ENCODE measurements at regions not wholly inside any gene's neighbourhood (a gene's known extent, or its start where the extent isn't known, plus 50 kb on each side); places are given as distances from the start of the nearest gene placed in this dataset.
A peak's percentile ranks its signal among the peaks of the same experiment; 100 is the strongest.

- TF ChIP-seq CTCF (IDR thresholded peaks at IDR 0.05; ENCODE audit: low read length, missing control alignments): no peak
- H3K4me3 ChIP-seq (replicated peaks; ENCODE audit: low read depth, low read length): no peak overlapping the region
- no peak for DNase-seq (ENCODE audit: low read depth)
Measured at GRCh38 chr7:41007351-41007751, 695.5 kb downstream of the INHBA start.

GRCh38 chr7:41006306-41006995 lies 696.4 kb downstream of the INHBA start:
- peak; percentile 47 for DNase-seq (ENCODE audit: low read depth)
- no peak for TF ChIP-seq CTCF (IDR thresholded peaks at IDR 0.05; ENCODE audit: low read length, missing control alignments)
- H3K4me3 ChIP-seq (replicated peaks; ENCODE audit: low read depth, low read length): no peak overlapping the region

GRCh38 chr7:41005374-41005901 lies 697.5 kb downstream of the INHBA start:
- TF ChIP-seq CTCF (IDR thresholded peaks at IDR 0.05; ENCODE audit: low read length, missing control alignments): no peak
- peak; percentile 84 for DNase-seq (ENCODE audit: low read depth)
- H3K4me3 ChIP-seq (replicated peaks; ENCODE audit: low read depth, low read length): no peak overlapping the region

- H3K4me3 ChIP-seq (replicated peaks; ENCODE audit: low read depth, low read length): no peak overlapping the region
- DNase-seq (ENCODE audit: low read depth): no peak
- no peak for TF ChIP-seq CTCF (IDR thresholded peaks at IDR 0.05; ENCODE audit: low read length, missing control alignments)
Measured at GRCh38 chr7:41003977-41004376, 698.9 kb downstream of the INHBA start.

GRCh38 chr7:41003611-41003940 lies 699.3 kb downstream of the INHBA start:
- no peak for DNase-seq (ENCODE audit: low read depth)
- no peak for TF ChIP-seq CTCF (IDR thresholded peaks at IDR 0.05; ENCODE audit: low read length, missing control alignments)

GRCh38 chr7:41002741-41003610 lies 699.9 kb downstream of the INHBA start:
- peak; percentile 65 for DNase-seq (ENCODE audit: low read depth)
- peak; percentile 84 for TF ChIP-seq CTCF (IDR thresholded peaks at IDR 0.05; ENCODE audit: low read length, missing control alignments)
- no peak overlapping the region for H3K4me3 ChIP-seq (replicated peaks; ENCODE audit: low read depth, low read length)

More at GRCh38 chr7:41003611-41003940, 699.3 kb downstream of the INHBA start:
- H3K4me3 ChIP-seq (replicated peaks; ENCODE audit: low read depth, low read length): no peak overlapping the region

Measured in fibroblast of pulmonary artery (primary cell).